PC-9 (cell line): ENCODE measurements at regions not wholly inside any gene's neighbourhood (a gene's known extent, or its start where the extent isn't known, plus 50 kb on each side); places are given as distances from the start of the nearest gene placed in this dataset.

Source experiments
- CTCF ChIP-seq: fragments of 200-600 bp; sonication (generic); conservative IDR thresholded peaks from 2 replicates; pipeline ENCODE4 v1.6.1; 2017; ENCODE audit warnings: mixed run types, antibody characterized with exemption, mild to moderate bottlenecking, moderate library complexity
- EZH2 ChIP-seq: fragments of 200-600 bp; sonication (generic); IDR thresholded peaks from 2 replicates; pipeline ENCODE4 v1.8.0; 2017; ENCODE audit warnings: antibody characterized with exemption, low read depth

- TF ChIP-seq CTCF (no peak), EZH2 (no peak)
Measured at GRCh38 chr1:4518621-4519020, 135.8 kb upstream of the AJAP1 start.
